ENCODE measurements at regions not wholly inside any gene's neighbourhood (a gene's known extent, or its start where the extent isn't known, plus 50 kb on each side); places are given as distances from the start of the nearest gene placed in this dataset.

DNA sequence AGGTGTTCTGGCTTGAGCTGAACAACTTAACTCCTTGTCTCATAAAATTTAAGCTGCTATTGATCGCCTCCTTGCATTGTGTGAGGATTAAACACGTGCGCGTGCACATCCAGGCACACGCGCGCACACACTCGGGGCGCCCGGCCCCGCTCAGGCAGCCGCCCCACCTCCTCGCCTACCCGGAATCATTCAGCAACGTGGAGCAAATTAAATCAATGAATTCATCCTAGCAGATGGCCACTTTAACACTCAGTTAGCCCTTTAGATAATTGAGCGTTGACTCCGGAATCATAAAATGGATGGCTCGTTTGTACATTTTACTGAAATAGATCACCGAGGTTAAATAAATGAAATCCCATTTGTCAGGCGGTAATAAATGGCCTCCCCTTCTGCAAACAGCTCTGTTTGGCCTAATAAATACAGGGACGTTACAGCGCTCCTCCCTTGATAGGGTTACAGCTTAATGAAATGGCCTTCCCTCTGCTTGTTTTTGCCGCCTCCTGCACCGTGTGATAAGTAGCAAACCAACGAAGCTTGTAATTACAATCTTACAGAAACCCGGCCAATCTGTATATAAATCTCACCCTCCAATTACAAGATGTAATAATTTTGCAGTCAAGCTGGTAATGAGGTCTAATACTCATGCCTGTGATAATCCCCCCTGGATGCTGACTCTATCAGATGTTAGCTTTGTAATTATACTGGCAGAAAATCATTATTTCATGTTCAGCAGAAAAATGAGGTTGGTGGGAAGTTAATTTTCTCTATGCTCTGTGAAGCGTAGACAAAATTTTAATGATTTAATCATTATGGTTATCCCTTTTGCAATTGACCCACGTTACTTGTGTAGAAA, 229.7 kb upstream of the IRX4 start:
- TF ChIP-seq, protein P1, sequence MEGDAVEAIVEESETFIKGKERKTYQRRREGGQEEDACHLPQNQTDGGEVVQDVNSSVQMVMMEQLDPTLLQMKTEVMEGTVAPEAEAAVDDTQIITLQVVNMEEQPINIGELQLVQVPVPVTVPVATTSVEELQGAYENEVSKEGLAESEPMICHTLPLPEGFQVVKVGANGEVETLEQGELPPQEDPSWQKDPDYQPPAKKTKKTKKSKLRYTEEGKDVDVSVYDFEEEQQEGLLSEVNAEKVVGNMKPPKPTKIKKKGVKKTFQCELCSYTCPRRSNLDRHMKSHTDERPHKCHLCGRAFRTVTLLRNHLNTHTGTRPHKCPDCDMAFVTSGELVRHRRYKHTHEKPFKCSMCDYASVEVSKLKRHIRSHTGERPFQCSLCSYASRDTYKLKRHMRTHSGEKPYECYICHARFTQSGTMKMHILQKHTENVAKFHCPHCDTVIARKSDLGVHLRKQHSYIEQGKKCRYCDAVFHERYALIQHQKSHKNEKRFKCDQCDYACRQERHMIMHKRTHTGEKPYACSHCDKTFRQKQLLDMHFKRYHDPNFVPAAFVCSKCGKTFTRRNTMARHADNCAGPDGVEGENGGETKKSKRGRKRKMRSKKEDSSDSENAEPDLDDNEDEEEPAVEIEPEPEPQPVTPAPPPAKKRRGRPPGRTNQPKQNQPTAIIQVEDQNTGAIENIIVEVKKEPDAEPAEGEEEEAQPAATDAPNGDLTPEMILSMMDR (IDR thresholded peaks at IDR 0.05) = no peak
- TF ChIP-seq POLR2A (IDR thresholded peaks at IDR 0.05) (no peak), POLR2AphosphoS5 (IDR thresholded peaks at IDR 0.05) (no peak)
